ENCODE measurements at regions not wholly inside any gene's neighbourhood (a gene's known extent, or its start where the extent isn't known, plus 50 kb on each side); places are given as distances from the start of the nearest gene placed in this dataset.
"Not testable (repeated sequence)": the region's sequence is repeated elsewhere in the genome, so short reads cannot be mapped to it uniquely, and the experiment has no call there.

DNA sequence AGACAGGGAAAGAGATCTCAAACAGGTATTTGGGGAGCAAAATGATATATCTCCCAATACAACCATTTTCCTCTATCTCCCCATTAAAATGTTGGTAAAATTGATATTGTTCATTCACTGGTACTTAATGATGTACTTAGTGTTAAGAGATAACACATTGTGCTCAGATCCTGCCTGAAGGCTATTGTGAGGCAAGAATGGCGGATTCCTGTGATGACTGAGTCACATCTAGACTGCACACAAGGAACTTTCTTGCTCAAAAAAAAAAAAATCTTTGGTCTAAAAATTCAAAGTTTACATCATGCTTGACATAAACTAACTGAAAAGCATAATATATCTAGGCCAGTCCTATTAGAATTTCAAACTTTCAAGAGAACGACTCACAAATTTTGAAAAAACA is 171.1 kb upstream of the TTC14 start:
- DNase-seq (ENCODE audit: insufficient read length, low spot score) (no peak), FAIRE-seq (no peak)
- TF ChIP-seq, protein P1, sequence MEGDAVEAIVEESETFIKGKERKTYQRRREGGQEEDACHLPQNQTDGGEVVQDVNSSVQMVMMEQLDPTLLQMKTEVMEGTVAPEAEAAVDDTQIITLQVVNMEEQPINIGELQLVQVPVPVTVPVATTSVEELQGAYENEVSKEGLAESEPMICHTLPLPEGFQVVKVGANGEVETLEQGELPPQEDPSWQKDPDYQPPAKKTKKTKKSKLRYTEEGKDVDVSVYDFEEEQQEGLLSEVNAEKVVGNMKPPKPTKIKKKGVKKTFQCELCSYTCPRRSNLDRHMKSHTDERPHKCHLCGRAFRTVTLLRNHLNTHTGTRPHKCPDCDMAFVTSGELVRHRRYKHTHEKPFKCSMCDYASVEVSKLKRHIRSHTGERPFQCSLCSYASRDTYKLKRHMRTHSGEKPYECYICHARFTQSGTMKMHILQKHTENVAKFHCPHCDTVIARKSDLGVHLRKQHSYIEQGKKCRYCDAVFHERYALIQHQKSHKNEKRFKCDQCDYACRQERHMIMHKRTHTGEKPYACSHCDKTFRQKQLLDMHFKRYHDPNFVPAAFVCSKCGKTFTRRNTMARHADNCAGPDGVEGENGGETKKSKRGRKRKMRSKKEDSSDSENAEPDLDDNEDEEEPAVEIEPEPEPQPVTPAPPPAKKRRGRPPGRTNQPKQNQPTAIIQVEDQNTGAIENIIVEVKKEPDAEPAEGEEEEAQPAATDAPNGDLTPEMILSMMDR (IDR thresholded peaks at IDR 0.05; ENCODE audit: insufficient read depth, missing control alignments) = no peak

DNA sequence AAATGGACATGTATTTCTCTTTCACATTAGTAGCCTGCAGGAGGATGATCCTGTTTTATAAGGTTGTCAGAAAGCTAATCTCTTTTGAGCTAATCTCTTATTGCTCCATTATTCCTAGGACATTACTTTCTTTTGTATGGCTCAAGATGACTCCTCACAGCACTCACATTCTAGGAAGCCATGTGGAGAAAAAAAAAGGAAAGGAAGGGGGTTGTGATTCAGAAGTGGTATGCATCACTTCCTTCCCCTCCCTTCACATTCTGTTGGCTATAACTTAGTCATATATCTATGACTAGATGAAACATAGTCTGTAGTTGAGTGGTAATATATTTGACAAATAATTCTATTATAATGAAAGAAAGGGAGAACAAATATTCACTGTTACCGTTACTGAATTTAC is 168.8 kb upstream of the TTC14 start:
- TF ChIP-seq, protein P1 (IDR thresholded peaks at IDR 0.05; ENCODE audit: insufficient read depth, missing control alignments) = no peak
- no peak for DNase-seq (ENCODE audit: insufficient read length, low spot score)
- no peak for FAIRE-seq

DNA sequence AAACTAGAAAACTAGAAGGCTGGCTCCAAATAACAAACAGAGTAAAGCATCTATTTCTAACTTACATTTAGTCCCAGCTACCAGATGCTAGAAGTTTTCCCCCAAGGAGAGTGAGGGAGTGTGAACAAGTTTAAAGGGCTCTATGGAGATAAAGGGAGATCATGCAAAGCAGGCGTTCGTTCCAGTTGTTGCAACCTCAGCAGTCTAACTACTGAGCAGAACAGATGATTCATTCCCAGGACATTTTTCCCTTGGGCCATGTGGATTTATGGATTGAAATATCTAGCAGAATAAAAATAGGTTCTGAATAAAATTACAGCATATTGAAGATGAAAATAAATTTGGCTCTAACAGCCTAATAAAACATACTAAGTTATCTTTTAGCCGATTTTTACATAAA is 154.8 kb upstream of the TTC14 start:
- FAIRE-seq (no peak), DNase-seq (ENCODE audit: insufficient read length, low spot score) (no peak)
- TF ChIP-seq, protein P1 (IDR thresholded peaks at IDR 0.05; ENCODE audit: insufficient read depth, missing control alignments) = no peak

DNA sequence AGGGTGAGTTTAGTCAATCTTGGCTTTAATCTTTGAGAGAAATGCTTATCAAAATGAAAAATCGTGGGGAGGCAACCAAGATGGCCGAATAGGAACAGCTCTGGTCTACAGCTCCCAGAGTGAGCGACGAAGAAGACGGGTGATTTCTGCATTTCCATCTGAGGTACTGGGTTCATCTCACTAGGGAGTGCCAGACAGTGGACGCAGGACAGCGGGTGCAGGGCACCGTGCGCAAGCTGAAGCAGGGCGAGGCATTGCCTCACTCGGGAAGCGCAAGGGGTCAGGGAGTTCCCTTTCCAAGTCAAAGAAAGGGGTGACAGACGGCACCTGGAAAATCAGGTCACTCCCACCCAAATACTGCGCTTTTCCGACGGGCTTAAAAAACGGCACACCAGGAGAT is 153.6 kb upstream of the TTC14 start:
- FAIRE-seq; DNase-seq (ENCODE audit: insufficient read length, low spot score): not testable (repeated sequence)

DNA sequence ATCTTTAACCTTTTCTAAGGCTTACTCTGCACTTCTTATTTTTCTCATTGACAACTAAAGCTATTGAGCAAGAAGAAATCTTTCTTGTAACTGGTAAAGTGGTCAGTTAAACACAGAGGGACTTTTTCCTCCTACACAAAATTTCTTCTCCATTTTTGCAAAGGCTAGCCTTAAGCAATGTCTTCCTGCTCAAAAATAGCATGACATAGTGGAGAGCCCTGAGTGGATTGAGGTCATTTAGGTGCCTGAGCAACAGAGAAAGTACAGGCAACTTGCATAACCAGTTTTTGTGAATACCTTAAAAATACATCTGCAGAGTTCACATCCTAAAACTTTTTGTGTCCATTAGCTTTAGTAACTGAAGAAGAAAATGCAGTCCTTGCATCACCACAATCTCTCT is 144.7 kb upstream of the TTC14 start:
- no peak for DNase-seq (ENCODE audit: insufficient read length, low spot score)
- no peak for FAIRE-seq

DNA sequence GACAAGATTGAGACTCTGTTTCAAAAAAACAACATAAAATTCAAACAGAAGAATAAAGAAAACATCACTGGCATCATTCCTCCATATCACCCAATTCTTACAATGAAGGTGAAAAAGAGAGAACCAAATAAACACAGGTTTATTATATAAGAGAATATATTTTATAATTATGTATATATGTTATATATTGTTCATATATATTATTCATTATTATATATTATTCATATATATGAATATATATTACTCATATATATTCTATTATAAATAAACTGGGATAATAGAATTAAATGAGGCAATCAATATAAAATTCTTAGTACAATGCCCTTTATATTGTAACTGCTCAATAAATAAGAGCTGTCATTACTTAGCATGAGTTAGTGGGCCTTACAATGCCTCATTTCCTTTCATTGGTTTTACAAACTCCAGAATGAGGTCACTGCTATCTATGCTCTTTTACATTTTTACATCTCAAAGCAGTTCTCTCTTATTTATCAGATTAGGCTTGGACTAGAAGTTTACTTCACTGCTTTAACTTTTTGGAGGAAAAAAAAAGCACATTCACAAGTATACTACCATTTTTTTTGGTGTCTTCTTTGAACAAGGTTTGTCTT is 135.5 kb upstream of the TTC14 start:
- TF ChIP-seq, protein P1 (IDR thresholded peaks at IDR 0.05; ENCODE audit: insufficient read depth, missing control alignments) = no peak

More for the DNA sequence above, 144.7 kb upstream of the TTC14 start:
- TF ChIP-seq, protein P1 (IDR thresholded peaks at IDR 0.05; ENCODE audit: insufficient read depth, missing control alignments) = no peak

DNA sequence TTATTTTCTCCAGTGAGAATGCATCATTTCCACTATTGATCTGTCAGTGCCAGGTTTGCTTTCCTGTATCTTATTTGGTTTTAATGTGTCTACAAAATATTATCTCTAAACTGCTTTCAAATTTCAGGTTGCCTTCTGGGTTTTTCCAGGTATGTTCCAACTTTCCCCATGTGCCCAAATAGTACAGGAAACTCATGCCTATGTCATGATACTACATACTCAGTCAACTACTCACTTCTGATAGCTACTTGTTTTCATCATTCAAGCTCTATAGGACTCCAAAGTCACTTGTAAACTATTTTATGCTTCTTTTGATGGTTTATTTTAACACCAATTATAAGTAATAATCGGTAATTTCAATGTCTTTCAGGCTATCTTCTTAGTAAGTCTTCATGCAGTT is 134.8 kb upstream of the TTC14 start:
- FAIRE-seq (no peak), DNase-seq (ENCODE audit: insufficient read length, low spot score) (no peak)
- TF ChIP-seq, protein P1 (IDR thresholded peaks at IDR 0.05; ENCODE audit: insufficient read depth, missing control alignments) = no peak

More for the DNA sequence above, 135.5 kb upstream of the TTC14 start:
- DNase-seq (ENCODE audit: insufficient read length, low spot score) (no peak), FAIRE-seq (no peak)

DNA sequence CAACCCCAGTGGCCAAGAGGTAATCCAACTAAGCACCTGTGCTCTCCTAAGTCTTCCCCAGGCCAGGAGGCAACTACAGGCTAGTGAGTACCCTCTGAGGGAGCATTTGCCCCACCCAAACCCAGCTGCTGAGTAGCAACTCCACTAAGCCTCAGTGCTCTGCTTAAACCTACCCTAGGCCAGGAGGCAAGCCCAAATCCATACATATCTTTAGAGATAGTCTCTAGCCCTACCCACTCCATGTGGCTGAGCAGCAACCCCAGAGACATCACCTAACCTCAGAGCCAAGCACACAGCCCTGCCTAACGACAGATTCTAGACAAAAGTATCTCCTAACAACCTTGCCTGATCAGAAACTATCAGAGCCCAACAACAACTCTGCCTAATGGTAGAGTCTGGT is 132.8 kb upstream of the TTC14 start:
- no peak for FAIRE-seq
- TF ChIP-seq, protein P1 (IDR thresholded peaks at IDR 0.05; ENCODE audit: insufficient read depth, missing control alignments) = no peak
- DNase-seq (ENCODE audit: insufficient read length, low spot score) = no peak
